Suprapubic skin (tissue), 4 donors: ENCODE measurements at regions not wholly inside any gene's neighbourhood (a gene's known extent, or its start where the extent isn't known, plus 50 kb on each side); places are given as distances from the start of the nearest gene placed in this dataset.
"Not testable (repeated sequence)": the region's sequence is repeated elsewhere in the genome, so short reads cannot be mapped to it uniquely, and the experiment has no call there.

Experiments used
- DNase-seq, 2 donors: peaks; one replicate each; pipeline ENCODE4 v3.0.0-alpha.2; 2019; ENCODE audit warnings: low spot score in 2 of 2
- H3K27ac ChIP-seq: fragments of 200-600 bp; sonication (generic); one replicate; pipeline ENCODE4 v1.5.1; 2019
- H3K27me3 ChIP-seq: fragments of 200-600 bp; sonication (generic); one replicate; pipeline ENCODE4 v1.5.1; 2019
- H3K36me3 ChIP-seq: fragments of 200-600 bp; sonication (generic); one replicate; pipeline ENCODE4 v1.5.1; 2019
- H3K4me1 ChIP-seq: fragments of 200-600 bp; sonication (generic); one replicate; pipeline ENCODE4 v1.5.1; 2019
- H3K4me3 ChIP-seq: fragments of 200-600 bp; sonication (generic); one replicate; pipeline ENCODE4 v1.5.1; 2019; ENCODE audit warnings: mild to moderate bottlenecking
- H3K9me3 ChIP-seq: fragments of 200-600 bp; sonication (generic); one replicate; pipeline ENCODE4 v1.5.1; 2019
- EP300 ChIP-seq: sonication (generic); formaldehyde crosslinking; IDR thresholded peaks from one replicate; pipeline ENCODE4 v1.6.1; 2017; ENCODE audit warnings: antibody characterized with exemption
- POLR2A ChIP-seq, 2 donors: fragments of 450-650 bp; IDR thresholded peaks; one replicate each; pipeline ENCODE4 v1.6.1; 2017; ENCODE audit warnings: antibody characterized with exemption in 2 of 2, mild to moderate bottlenecking in 2 of 2, moderate library complexity in 2 of 2
- POLR2AphosphoS5 ChIP-seq, 3 donors: sonication (generic); formaldehyde crosslinking; IDR thresholded peaks; one replicate each; pipeline ENCODE4 v1.6.1; 2017; ENCODE audit warnings: antibody characterized with exemption in 3 of 3
- WGBS: methylation state at CpG from one replicate; pipeline ENCODE4 v1.1.5; 2018; 5-methylcytosine and 5-hydroxymethylcytosine counted together
- TF ChIP-seq, protein P1 (sequence below), 2 donors: fragments of 200-600 bp in 1 of 2; fragments of 450-650 bp in 1 of 2; sonication (generic) in 1 of 2; IDR thresholded peaks; one replicate each; pipeline ENCODE4 v1.5.1; 2016 to 2019; ENCODE audit warnings: antibody characterized with exemption in 2 of 2, mild to moderate bottlenecking in 1 of 2, moderate library complexity in 1 of 2

DNA sequence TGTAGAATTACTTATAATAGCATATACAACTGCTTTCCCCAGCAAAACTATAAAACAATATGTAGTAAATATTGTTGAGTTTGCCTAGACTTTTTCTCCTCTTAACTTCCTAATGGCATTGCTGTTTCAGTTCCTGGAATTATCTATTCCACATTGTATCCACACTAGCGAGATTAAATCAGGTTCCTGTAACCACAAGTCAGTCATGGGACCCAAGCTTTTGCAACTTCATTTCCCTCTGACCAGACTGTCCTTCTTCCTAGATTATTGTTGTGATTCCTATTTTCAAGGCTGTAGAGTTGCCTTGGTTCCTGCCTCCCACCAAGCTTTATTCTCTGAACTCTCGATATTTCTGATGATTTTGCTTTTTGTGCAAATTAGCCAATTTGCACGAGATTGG is 173.3 kb upstream of the ZNF804B start:
- Histone ChIP-seq H3K4me1 (no peaks in the 10 kb centered on the region), H3K27me3 (no peaks in the 10 kb centered on the region), H3K27ac (no peak overlapping the region), H3K4me3 (no peak overlapping the region), H3K9me3 (peaks cover 4% of the 10 kb centered on the region), H3K36me3 (no peaks in the 10 kb centered on the region)
- DNase-seq: no peak
- TF ChIP-seq, protein P1, sequence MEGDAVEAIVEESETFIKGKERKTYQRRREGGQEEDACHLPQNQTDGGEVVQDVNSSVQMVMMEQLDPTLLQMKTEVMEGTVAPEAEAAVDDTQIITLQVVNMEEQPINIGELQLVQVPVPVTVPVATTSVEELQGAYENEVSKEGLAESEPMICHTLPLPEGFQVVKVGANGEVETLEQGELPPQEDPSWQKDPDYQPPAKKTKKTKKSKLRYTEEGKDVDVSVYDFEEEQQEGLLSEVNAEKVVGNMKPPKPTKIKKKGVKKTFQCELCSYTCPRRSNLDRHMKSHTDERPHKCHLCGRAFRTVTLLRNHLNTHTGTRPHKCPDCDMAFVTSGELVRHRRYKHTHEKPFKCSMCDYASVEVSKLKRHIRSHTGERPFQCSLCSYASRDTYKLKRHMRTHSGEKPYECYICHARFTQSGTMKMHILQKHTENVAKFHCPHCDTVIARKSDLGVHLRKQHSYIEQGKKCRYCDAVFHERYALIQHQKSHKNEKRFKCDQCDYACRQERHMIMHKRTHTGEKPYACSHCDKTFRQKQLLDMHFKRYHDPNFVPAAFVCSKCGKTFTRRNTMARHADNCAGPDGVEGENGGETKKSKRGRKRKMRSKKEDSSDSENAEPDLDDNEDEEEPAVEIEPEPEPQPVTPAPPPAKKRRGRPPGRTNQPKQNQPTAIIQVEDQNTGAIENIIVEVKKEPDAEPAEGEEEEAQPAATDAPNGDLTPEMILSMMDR (IDR thresholded peaks at IDR 0.05): no peak
- TF ChIP-seq EP300 (no peak), POLR2AphosphoS5 (IDR thresholded peaks at IDR 0.05) (no peak), POLR2A (IDR thresholded peaks at IDR 0.05) (no peak)
- 77% methylated on average over 3 of the region's 3 CpGs for WGBS

DNA sequence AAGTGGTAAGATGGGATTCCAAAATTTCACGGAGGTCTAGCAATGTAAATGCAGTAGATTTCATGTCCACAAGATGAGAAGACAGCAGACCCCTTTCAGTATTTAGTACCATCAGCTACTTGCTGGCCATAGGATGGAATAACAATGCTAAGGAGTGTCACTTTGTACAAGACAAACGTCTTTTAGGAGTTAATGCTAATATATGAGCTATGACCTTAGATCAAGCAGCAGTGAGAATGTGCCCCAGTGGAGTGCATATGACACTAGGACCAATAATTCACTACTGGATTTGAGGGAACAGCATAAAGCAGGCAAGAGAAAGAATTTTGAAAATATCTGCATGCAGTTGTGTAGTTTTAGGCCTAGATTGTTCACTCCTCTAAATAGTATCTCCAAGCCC is 182.8 kb upstream of the ZNF804B start:
- DNase-seq: no peak
- WGBS: 86% methylated on average over 2 of the region's 2 CpGs
- H3K36me3 ChIP-seq: no peaks in the 10 kb centered on the region
- no peak overlapping the region for H3K27ac ChIP-seq
- H3K27me3 ChIP-seq: no peaks in the 10 kb centered on the region
- H3K4me3 ChIP-seq: no peak overlapping the region
- no peaks in the 10 kb centered on the region for H3K4me1 ChIP-seq
- no peaks in the 10 kb centered on the region for H3K9me3 ChIP-seq
- TF ChIP-seq POLR2AphosphoS5 (IDR thresholded peaks at IDR 0.05): no peak

DNA sequence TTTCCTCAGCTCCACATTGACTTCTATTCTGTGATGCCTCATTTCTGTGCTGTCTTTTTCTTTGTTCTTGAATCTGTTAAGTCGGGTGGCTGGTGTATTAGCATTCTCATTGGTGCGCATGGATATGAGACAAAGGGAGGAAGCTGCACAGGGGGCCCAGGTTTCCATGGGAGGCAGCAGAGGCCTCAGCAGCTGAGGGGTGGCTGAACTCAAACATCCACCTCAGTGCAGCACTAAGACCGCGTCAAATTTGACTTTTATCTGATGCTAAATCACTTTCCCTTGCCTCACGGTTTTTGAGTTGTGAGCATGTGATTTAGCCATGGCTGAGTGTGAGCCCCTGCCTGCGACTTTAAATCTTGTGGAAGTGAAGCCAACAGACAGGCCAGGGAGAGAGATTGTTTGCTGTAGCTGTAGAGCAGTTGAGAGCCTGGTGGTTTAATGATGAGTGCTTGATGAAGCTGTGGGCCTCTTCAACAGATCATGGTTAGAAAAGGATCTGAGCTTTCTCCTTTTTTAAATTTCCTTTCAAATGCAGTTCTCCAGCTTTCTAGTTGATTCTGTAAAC is 193.3 kb upstream of the ZNF804B start:
- no peaks in the 10 kb centered on the region for H3K27me3 ChIP-seq
- DNase-seq: no peak
- 71% methylated on average over 6 of the region's 6 CpGs for WGBS
- no peak for TF ChIP-seq EP300
- no peak for TF ChIP-seq POLR2A (IDR thresholded peaks at IDR 0.05)
- TF ChIP-seq, protein P1 (IDR thresholded peaks at IDR 0.05): no peak
- TF ChIP-seq POLR2AphosphoS5 (IDR thresholded peaks at IDR 0.05): no peak
- no peaks in the 10 kb centered on the region for H3K4me1 ChIP-seq
- no peak overlapping the region for H3K4me3 ChIP-seq
- H3K9me3 ChIP-seq: no peaks in the 10 kb centered on the region
- no peaks in the 10 kb centered on the region for H3K36me3 ChIP-seq
- no peak overlapping the region for H3K27ac ChIP-seq

DNA sequence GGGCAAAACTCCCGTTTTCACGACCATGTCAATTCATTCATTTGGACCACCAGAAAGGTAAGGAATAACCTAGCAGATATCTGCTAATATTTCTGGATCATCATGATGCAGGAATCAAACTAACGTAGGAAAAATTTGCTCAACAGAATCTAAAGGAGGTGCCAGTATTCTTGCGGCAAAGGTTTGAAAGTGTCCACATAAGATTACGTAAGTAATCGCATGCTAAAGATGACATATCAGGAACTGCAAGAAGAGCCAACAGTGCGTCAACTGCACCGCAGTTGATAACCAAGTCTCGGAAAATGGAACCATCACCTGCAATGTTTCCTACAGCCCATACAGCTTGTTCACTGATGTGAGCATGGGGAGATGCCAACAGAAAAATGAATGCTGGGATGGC is 194.1 kb upstream of the ZNF804B start:
- no peak for TF ChIP-seq POLR2A (IDR thresholded peaks at IDR 0.05)
- no peak for TF ChIP-seq EP300
- TF ChIP-seq, protein P1 (IDR thresholded peaks at IDR 0.05): no peak
- TF ChIP-seq POLR2AphosphoS5 (IDR thresholded peaks at IDR 0.05): no peak
- Histone ChIP-seq H3K36me3 (no peaks in the 10 kb centered on the region), H3K4me1 (no peaks in the 10 kb centered on the region), H3K27me3 (no peaks in the 10 kb centered on the region), H3K9me3 (no peaks in the 10 kb centered on the region), H3K27ac (no peak overlapping the region), H3K4me3 (no peak overlapping the region)
- DNase-seq: no peak
- 93% methylated on average over 9 of the region's 9 CpGs for WGBS

- not testable (repeated sequence) for H3K9me3 ChIP-seq, H3K4me1 ChIP-seq, H3K4me3 ChIP-seq, H3K27ac ChIP-seq, DNase-seq, H3K27me3 ChIP-seq, H3K36me3 ChIP-seq
- 94% methylated on average over 17 of the region's 17 CpGs for WGBS
These were observed 203.1 kb upstream of the ZNF804B start for GRCh38 chr7:88556441-88556840.

GRCh38 chr7:88554847-88555246 is 204.7 kb upstream of the ZNF804B start:
- not testable (repeated sequence) for H3K36me3 ChIP-seq, H3K27ac ChIP-seq, H3K27me3 ChIP-seq, H3K4me1 ChIP-seq, H3K9me3 ChIP-seq, DNase-seq, H3K4me3 ChIP-seq
- 94% methylated on average over 4 of the region's 4 CpGs for WGBS

GRCh38 chr7:88548399-88548798 is 211.1 kb upstream of the ZNF804B start:
- Histone ChIP-seq H3K9me3 (no peaks in the 10 kb centered on the region), H3K36me3 (no peaks in the 10 kb centered on the region), H3K4me3 (no peak overlapping the region), H3K27ac (no peak overlapping the region), H3K4me1 (no peaks in the 10 kb centered on the region), H3K27me3 (no peaks in the 10 kb centered on the region)
- TF ChIP-seq POLR2AphosphoS5 (IDR thresholded peaks at IDR 0.05) (no peak), EP300 (no peak), POLR2A (IDR thresholded peaks at IDR 0.05) (no peak)
- TF ChIP-seq, protein P1 (IDR thresholded peaks at IDR 0.05): no peak
- DNase-seq: no peak
